Aorta (tissue), 5 donors: ENCODE measurements at regions not wholly inside any gene's neighbourhood (a gene's known extent, or its start where the extent isn't known, plus 50 kb on each side); places are given as distances from the start of the nearest gene placed in this dataset.
"Not testable (repeated sequence)": the region's sequence is repeated elsewhere in the genome, so short reads cannot be mapped to it uniquely, and the experiment has no call there.

ENCODE experiments used
- ATAC-seq: fragments of 200-7000 bp; cut with Tn5 transposase; one replicate; pipeline ENCODE4 v1.9.1; 2022; ENCODE audit warnings: moderate library complexity; ENCODE audit not compliant: low FRiP score
- DNase-seq, 2 donors: peaks; one replicate each; pipeline ENCODE4 v3.0.0-alpha.2; 2020
- H3K27ac ChIP-seq, 2 donors: one replicate each; pipeline ENCODE4 v1.5.1; 2013; ENCODE audit warnings: low read length in 2 of 2, mild to moderate bottlenecking in 2 of 2, moderate library complexity in 2 of 2, control low read depth in 1 of 2, inconsistent platforms in 1 of 2, low read depth in 1 of 2
- H3K27me3 ChIP-seq, 2 donors: one replicate each; pipeline ENCODE4 v1.6.1; 2013; ENCODE audit warnings: control low read depth in 1 of 2, low read length in 1 of 2, mild to moderate bottlenecking in 1 of 2, moderate library complexity in 1 of 2; ENCODE audit not compliant: insufficient read depth in 2 of 2, control insufficient read depth in 1 of 2
- H3K36me3 ChIP-seq, 2 donors: one replicate each; pipeline ENCODE4 v1.6.1; 2013; ENCODE audit warnings: control low read depth in 1 of 2, low read length in 1 of 2, mild to moderate bottlenecking in 1 of 2; ENCODE audit not compliant: insufficient read depth in 2 of 2, control insufficient read depth in 1 of 2
- H3K4me1 ChIP-seq, 2 donors: one replicate each; pipeline ENCODE4 v1.6.1; 2013; ENCODE audit warnings: low read length in 2 of 2, control low read depth in 1 of 2, mild to moderate bottlenecking in 1 of 2, moderate library complexity in 1 of 2; ENCODE audit not compliant: insufficient read depth in 2 of 2, control insufficient read depth in 1 of 2
- H3K4me3 ChIP-seq, 2 donors: one replicate each; pipeline ENCODE4 v1.5.1; 2013; ENCODE audit warnings: low read length in 2 of 2, control low read depth in 1 of 2, mild to moderate bottlenecking in 1 of 2
- H3K9me3 ChIP-seq: one replicate; pipeline ENCODE4 v1.6.1; 2013; ENCODE audit warnings: mild to moderate bottlenecking, low read length; ENCODE audit not compliant: control insufficient read depth
- WGBS, 2 donors: extraction: QIAGEN DNeasy Blood & Tissue Kit; methylation state at CpG; one replicate each; pipeline ENCODE4 v1.1.7; 2013; 5-methylcytosine and 5-hydroxymethylcytosine counted together
- intact Hi-C, 2 donors: fragments of 100-400 bp; cut with DNase I; formaldehyde crosslinking; loops; one replicate each; pipeline versions ENCODE4 v1.14.2 to v1.15.0; 2022
- donor health status: healthy with polysubstance abuse.
- donor health status: Bipolar disorder and iron deficiency.
- donor health status: DM: no; HTN: no; CAD: no.
- donor health status: DM: no; HTN: no; CAD: no.
- donor health status: DM: yes; HTN: yes; CAD: no.

GRCh38 chr1:143905214-143906179, 66.3 kb downstream of the FAM72C start:
- peak; percentile 79 for ATAC-seq
- peak overlapping the region in 1 of 2 donors; percentile 6 for H3K27ac ChIP-seq
- H3K27me3 ChIP-seq, H3K36me3 ChIP-seq, H3K4me1 ChIP-seq, H3K4me3 ChIP-seq, H3K9me3 ChIP-seq, intact Hi-C loops: not testable (repeated sequence)
- peak in 1 of 2 donors; percentile 78 for DNase-seq
- 1% methylated on average over 32 to 50 of the region's 62 CpGs for WGBS, 2 donors

GRCh38 chr1:143904622-143904979, 67.2 kb downstream of the FAM72C start:
- WGBS, 2 donors: 1 to 2% methylated on average over 6 to 8 of the region's 12 CpGs

GRCh38 chr1:143903899-143904621, 67.7 kb downstream of the FAM72C start:
- H3K27me3 ChIP-seq, H3K9me3 ChIP-seq, intact Hi-C loops, H3K4me1 ChIP-seq, H3K27ac ChIP-seq, H3K36me3 ChIP-seq: not testable (repeated sequence)
- peak overlapping the region in 1 of 2 donors; percentile 31 for H3K4me3 ChIP-seq
- ATAC-seq (peak; percentile 77), DNase-seq (peak; percentile 37 to 81)
- 2 to 6% methylated on average over 34 to 42 of the region's 48 CpGs for WGBS, 2 donors

More at GRCh38 chr1:143904622-143904979, 67.2 kb downstream of the FAM72C start:
- DNase-seq, H3K36me3 ChIP-seq, intact Hi-C loops, H3K27ac ChIP-seq, H3K9me3 ChIP-seq, H3K27me3 ChIP-seq, H3K4me1 ChIP-seq: not testable (repeated sequence)
- peak; percentile 96 for ATAC-seq
- peak overlapping the region in 1 of 2 donors; percentile 31 for H3K4me3 ChIP-seq

- WGBS, 2 donors: no CpG with 5 or more reads among the region's 1 CpG
- DNase-seq, H3K27ac ChIP-seq, H3K36me3 ChIP-seq, H3K9me3 ChIP-seq, H3K27me3 ChIP-seq, H3K4me1 ChIP-seq, intact Hi-C loops, H3K4me3 ChIP-seq, ATAC-seq: not testable (repeated sequence)
Measured at GRCh38 chr1:143896377-143896776, 75.4 kb downstream of the FAM72C start.

GRCh38 chr1:143884932-143885574, 86.7 kb downstream of the FAM72C start:
- intact Hi-C loops, H3K9me3 ChIP-seq, H3K27ac ChIP-seq, H3K36me3 ChIP-seq, H3K27me3 ChIP-seq, H3K4me3 ChIP-seq, H3K4me1 ChIP-seq: not testable (repeated sequence)
- WGBS, 2 donors: 0 to 7% methylated on average over 1 to 31 of the region's 53 CpGs
- peak in 1 of 2 donors; percentile 84 for DNase-seq
- peak; percentile 96 for ATAC-seq

- H3K4me3 ChIP-seq, H3K27ac ChIP-seq, H3K27me3 ChIP-seq, H3K36me3 ChIP-seq, H3K9me3 ChIP-seq, intact Hi-C loops, H3K4me1 ChIP-seq: not testable (repeated sequence)
- peak; percentile 93 for ATAC-seq
- DNase-seq: peak; percentile 26 to 78
- 0 to 1% methylated on average over 15 to 28 of the region's 38 CpGs for WGBS, 2 donors
Measured at GRCh38 chr1:143884532-143884931, 87.3 kb downstream of the FAM72C start.

- H3K4me1 ChIP-seq, H3K36me3 ChIP-seq, H3K9me3 ChIP-seq, intact Hi-C loops, H3K27ac ChIP-seq, H3K27me3 ChIP-seq, H3K4me3 ChIP-seq: not testable (repeated sequence)
- 43 to 86% methylated on average over 1 to 2 of the region's 4 CpGs for WGBS, 2 donors
- DNase-seq (peak in 1 of 2 donors; percentile 32), ATAC-seq (peak; percentile 87)
Measured at GRCh38 chr1:143879757-143880536, 91.8 kb downstream of the FAM72C start.

GRCh38 chr1:143875947-143876346, 95.8 kb downstream of the FAM72C start:
- H3K27ac ChIP-seq, ATAC-seq, H3K27me3 ChIP-seq, H3K36me3 ChIP-seq, H3K4me1 ChIP-seq, intact Hi-C loops, DNase-seq, H3K9me3 ChIP-seq, H3K4me3 ChIP-seq: not testable (repeated sequence)
- WGBS, 2 donors: 83 to 86% methylated on average over 1 of the region's 5 CpGs
